Lower lobe of right lung (tissue), 2 donors: ENCODE measurements at regions not wholly inside any gene's neighbourhood (a gene's known extent, or its start where the extent isn't known, plus 50 kb on each side); places are given as distances from the start of the nearest gene placed in this dataset.

Source experiments
- ATAC-seq, 2 donors: fragments of 200-7000 bp; cut with Tn5 transposase; one replicate each; pipeline ENCODE4 v1.9.1; 2020 to 2022; ENCODE audit warnings: mild to moderate bottlenecking in 2 of 2, moderate library complexity in 2 of 2
- DNase-seq: peaks from one replicate; pipeline ENCODE4 v3.0.0-alpha.2; 2020
- H3K27ac ChIP-seq: fragments of 200-600 bp; one replicate; pipeline ENCODE4 v1.8.0; 2022
- H3K27me3 ChIP-seq: fragments of 200-600 bp; one replicate; pipeline ENCODE4 v1.8.0; 2022; ENCODE audit warnings: low read depth
- H3K36me3 ChIP-seq: fragments of 200-600 bp; one replicate; pipeline ENCODE4 v1.8.0; 2022; ENCODE audit warnings: mild to moderate bottlenecking
- H3K4me1 ChIP-seq: fragments of 200-600 bp; one replicate; pipeline ENCODE4 v1.8.0; 2022
- H3K4me3 ChIP-seq: fragments of 200-600 bp; one replicate; pipeline ENCODE4 v1.8.0; 2022; ENCODE audit warnings: mild to moderate bottlenecking
- H3K9me3 ChIP-seq: fragments of 200-600 bp; one replicate; pipeline ENCODE4 v1.8.0; 2022
- intact Hi-C: fragments of 100-400 bp; cut with DNase I; formaldehyde crosslinking; loops from one replicate; pipeline ENCODE4 v1.11.0; 2022
- TF ChIP-seq, protein P1 (sequence below): fragments of 200-600 bp; IDR thresholded peaks from one replicate; pipeline ENCODE4 v1.8.0; 2022; ENCODE audit warnings: antibody characterized with exemption, mild to moderate bottlenecking
- donor health status: DM: no; HTN: yes; CAD: no; lungs with severe emphysema.

DNA sequence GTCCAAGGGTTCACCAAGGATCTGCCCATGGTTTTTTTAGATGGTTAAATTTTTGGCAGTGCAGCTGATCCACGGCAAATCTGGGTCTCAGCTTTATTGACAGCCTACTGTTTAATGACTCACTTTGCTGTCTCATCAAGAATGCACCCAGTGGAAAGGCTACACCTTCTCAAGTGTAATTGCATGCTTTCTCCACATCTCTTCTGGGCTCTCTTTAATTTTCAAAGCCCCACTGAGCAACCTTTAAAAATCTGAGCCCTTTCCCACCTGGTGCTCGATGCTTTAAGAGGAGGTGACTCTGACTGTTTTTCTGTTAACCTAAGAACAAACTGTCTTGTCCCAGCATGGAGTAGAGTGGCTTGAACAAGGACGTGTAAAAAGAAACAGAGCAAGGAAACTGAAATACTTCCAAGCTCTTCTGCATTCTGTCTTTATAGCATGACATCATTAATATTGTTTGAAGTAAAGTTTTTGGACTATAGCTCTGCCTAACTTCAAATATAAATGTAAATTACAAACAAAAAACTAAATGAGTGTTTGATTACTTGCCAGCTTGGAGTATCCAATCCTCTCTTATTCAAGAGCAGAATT is 214.2 kb upstream of the KRR1 start:
- DNase-seq (no peak), ATAC-seq (no peak)
- Histone ChIP-seq H3K36me3 (no peaks in the 10 kb centered on the region), H3K27ac (no peak overlapping the region), H3K4me3 (no peak overlapping the region), H3K27me3 (no peaks in the 10 kb centered on the region), H3K9me3 (no peaks in the 10 kb centered on the region), H3K4me1 (peaks cover 38% of the 10 kb centered on the region)
- intact Hi-C loops = no loop called here
- TF ChIP-seq, protein P1, sequence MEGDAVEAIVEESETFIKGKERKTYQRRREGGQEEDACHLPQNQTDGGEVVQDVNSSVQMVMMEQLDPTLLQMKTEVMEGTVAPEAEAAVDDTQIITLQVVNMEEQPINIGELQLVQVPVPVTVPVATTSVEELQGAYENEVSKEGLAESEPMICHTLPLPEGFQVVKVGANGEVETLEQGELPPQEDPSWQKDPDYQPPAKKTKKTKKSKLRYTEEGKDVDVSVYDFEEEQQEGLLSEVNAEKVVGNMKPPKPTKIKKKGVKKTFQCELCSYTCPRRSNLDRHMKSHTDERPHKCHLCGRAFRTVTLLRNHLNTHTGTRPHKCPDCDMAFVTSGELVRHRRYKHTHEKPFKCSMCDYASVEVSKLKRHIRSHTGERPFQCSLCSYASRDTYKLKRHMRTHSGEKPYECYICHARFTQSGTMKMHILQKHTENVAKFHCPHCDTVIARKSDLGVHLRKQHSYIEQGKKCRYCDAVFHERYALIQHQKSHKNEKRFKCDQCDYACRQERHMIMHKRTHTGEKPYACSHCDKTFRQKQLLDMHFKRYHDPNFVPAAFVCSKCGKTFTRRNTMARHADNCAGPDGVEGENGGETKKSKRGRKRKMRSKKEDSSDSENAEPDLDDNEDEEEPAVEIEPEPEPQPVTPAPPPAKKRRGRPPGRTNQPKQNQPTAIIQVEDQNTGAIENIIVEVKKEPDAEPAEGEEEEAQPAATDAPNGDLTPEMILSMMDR = no peak

DNA sequence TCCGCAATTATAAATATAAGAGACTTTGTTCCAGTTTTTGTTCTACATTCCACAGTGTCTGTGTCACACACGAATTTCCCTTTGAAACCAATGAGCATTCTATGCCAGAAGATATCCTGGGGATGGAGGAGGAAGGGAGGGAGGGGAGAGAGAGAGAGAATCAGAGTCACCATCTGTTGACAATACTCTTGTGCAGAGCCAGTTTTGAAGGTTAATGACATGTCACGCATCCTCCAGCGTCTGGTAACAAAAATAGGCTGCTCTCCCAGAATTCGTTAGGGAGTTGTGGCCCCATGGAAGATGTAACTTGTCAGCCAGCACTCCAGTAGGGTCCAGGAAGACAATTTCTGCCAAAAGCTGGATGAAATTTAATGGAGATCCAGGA is 213.5 kb upstream of the KRR1 start:
- Histone ChIP-seq H3K27ac (peak overlapping the region; percentile 1), H3K4me3 (no peak overlapping the region), H3K36me3 (no peaks in the 10 kb centered on the region), H3K27me3 (no peaks in the 10 kb centered on the region), H3K4me1 (peaks cover 40% of the 10 kb centered on the region), H3K9me3 (no peaks in the 10 kb centered on the region)
- ATAC-seq (peak; percentile 74 to 80), DNase-seq (no peak)
- TF ChIP-seq, protein P1 = no peak
- intact Hi-C loops = no loop called here

DNA sequence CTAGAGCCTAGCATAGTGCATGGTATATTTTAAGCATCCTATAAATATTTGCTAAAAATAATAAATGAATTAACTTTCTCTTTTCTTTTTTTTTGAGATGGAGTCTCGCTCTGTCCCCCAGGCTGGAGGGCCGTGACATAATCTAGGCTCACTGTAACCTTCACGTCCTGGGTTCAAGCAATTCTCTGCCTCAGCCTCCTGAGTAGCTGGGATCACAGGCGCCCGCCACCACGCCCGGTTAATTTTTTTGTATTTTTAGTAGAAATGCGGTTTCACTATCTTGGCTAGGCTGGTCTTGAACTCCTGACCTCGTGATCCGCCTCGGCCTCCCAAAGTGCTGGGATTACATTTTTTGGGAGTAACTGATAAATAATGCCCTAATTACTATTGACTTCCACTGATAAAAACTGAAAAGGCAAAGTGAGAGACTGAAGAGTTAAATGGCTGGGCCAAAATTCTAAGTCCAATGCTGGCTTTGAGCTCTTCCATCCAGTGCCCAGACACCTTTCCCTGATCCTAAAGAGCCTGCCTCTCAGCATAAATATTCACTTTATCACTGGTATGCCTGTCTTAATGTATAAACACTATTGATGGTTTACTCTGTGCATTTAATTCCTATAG is 213.0 kb upstream of the KRR1 start:
- H3K36me3 ChIP-seq = no peaks in the 10 kb centered on the region
- DNase-seq (no peak), ATAC-seq (no peak)
- H3K9me3 ChIP-seq = no peaks in the 10 kb centered on the region
- intact Hi-C loops = no loop called here
- peak overlapping the region; percentile 1 for H3K27ac ChIP-seq
- TF ChIP-seq, protein P1 = no peak
- no peaks in the 10 kb centered on the region for H3K27me3 ChIP-seq
- H3K4me1 ChIP-seq = peaks cover 40% of the 10 kb centered on the region
- H3K4me3 ChIP-seq = no peak overlapping the region

DNA sequence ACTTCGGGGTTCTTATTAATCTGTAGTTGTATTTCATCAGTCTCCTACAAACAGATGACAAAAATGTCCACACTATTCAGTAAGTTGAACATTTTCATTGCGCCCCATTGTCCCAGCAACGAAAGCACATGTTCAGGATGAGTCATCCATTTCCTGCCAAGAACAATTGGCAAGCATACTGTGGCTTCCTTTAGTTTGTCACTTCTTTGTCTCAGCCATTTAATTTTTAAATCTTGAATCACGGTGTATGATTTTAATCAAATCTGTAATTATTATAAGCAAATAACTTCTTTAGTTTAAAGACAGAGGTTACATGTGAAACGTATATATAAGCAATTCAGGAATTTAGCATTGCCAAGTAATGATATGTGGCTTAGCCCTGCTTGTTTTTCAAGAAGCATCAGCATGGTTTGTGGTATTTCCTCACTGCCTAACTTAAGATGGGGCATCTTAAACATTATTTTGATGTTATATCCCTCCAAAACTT is 211.3 kb upstream of the KRR1 start:
- Histone ChIP-seq H3K27me3 (no peaks in the 10 kb centered on the region), H3K4me1 (peaks cover 40% of the 10 kb centered on the region), H3K4me3 (no peak overlapping the region), H3K36me3 (no peaks in the 10 kb centered on the region), H3K9me3 (no peaks in the 10 kb centered on the region), H3K27ac (peak overlapping the region; percentile 70)
- DNase-seq (no peak), ATAC-seq (peak; percentile 70 to 74)
- intact Hi-C loops = no loop called here
- TF ChIP-seq, protein P1 = no peak

DNA sequence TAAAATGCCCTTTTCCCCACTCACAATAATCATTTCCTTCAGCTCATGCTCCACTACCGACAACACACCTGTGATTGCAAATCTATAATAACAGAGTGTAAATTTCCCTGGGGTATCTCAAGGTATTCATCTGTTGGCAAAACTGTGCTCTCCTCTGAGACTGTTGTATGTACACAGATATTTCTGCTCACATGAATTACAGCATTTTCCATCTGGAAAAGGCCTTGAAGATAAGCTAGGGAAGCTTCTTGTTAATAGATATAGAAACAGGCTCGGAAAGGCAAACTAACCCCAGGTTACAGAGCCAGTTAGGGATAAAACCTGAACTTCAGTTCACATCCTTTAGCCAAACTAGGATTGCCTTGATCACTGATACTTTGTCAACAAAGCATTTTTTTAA is 210.4 kb upstream of the KRR1 start:
- ATAC-seq = no peak
- H3K27ac ChIP-seq = peak overlapping the region; percentile 70

More for the DNA sequence above, 210.4 kb upstream of the KRR1 start:
- intact Hi-C loops = no loop called here
- TF ChIP-seq, protein P1 = no peak
- H3K9me3 ChIP-seq = no peaks in the 10 kb centered on the region
- H3K4me1 ChIP-seq = peaks cover 40% of the 10 kb centered on the region
- no peaks in the 10 kb centered on the region for H3K36me3 ChIP-seq
- no peak for DNase-seq
- H3K4me3 ChIP-seq = no peak overlapping the region
- no peaks in the 10 kb centered on the region for H3K27me3 ChIP-seq
